ENCODE measurements at regions not wholly inside any gene's neighbourhood (a gene's known extent, or its start where the extent isn't known, plus 50 kb on each side); places are given as distances from the start of the nearest gene placed in this dataset.

DNA sequence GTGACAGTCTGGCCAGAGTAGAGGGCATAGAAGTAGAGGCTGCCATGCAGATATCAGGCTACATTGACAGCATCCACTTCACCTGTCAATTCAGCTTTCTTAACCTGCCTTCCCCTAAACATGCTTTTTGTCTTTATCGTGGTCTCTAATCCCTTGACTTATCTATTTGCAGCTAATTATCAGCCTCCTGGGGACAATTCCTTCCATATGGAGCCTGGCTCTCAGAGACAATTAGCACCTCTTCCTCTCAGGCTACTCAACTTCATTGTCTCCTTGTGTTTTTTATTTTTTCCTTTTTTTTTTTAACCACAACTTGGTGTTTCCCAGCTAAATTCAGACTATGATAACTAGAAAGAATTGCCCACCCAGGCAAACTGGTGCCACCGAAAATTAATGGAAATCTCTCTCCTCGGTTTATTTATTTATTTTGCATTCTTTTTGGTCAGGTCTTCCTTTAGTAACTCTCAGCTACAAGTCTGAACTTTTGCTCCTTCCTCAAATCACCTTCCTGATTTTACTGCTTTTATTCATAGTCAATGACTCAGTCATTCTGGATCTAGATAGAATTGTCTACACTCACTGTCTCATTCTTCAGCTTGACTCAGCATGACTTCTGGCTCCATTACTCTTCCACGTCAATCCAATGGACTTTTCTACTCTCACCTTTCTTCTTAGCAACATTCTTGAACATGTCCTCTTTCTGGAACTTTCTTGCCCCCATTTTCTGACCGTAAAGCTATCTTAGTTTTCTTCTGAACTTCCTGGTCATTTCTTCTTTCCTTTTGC lies 63.0 kb upstream of the BASP1 start:
- Histone ChIP-seq H3K36me3 (ENCODE audit: control insufficient read depth in 1 of 2, insufficient read depth in 2 of 2, low read length in 2 of 2) (no peaks in the 10 kb centered on the region), H3K27me3 (ENCODE audit: low read depth, low read length) (no peaks in the 10 kb centered on the region), H3K9me3 (ENCODE audit: control insufficient read depth in 1 of 2, low read length in 2 of 2) (no peaks in the 10 kb centered on the region), H3K27ac (ENCODE audit: low read length) (no peak overlapping the region), H3K4me3 (ENCODE audit: low read depth in 1 of 2, low read length in 2 of 2) (no peak overlapping the region), H3K4me1 (ENCODE audit: control insufficient read depth in 1 of 2, insufficient read depth in 2 of 2, low read length in 2 of 2) (no peaks in the 10 kb centered on the region)

GRCh38 chr5:17156463-17156862 lies 61.0 kb upstream of the BASP1 start:
- Histone ChIP-seq H3K27ac (ENCODE audit: low read length) (no peak overlapping the region), H3K4me1 (ENCODE audit: control insufficient read depth in 1 of 2, insufficient read depth in 2 of 2, low read length in 2 of 2) (no peaks in the 10 kb centered on the region), H3K27me3 (ENCODE audit: low read depth, low read length) (no peaks in the 10 kb centered on the region), H3K4me3 (ENCODE audit: low read depth in 1 of 2, low read length in 2 of 2) (no peak overlapping the region), H3K36me3 (ENCODE audit: control insufficient read depth in 1 of 2, insufficient read depth in 2 of 2, low read length in 2 of 2) (no peaks in the 10 kb centered on the region), H3K9me3 (ENCODE audit: control insufficient read depth in 1 of 2, low read length in 2 of 2) (no peaks in the 10 kb centered on the region)

DNA sequence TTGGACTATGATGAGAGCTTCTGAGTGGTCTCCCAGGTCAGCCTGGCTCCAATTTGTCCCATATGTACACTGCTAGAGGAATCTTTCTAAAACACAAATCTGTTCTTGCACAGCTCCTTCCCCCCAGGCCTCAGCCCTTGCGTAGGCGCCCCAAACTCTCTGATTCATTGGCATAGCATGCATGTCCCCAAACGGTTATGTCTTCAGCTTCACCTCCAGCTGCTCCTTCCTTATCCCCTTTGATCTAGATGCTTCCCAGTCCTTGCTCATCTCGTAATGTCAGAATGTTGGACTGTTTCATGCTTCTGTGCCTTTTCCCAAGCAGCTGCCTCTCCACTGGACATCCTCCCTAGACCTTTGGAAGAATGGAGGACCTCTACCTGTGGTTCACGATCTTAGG lies 60.1 kb upstream of the BASP1 start:
- no peaks in the 10 kb centered on the region for H3K36me3 ChIP-seq (ENCODE audit: control insufficient read depth in 1 of 2, insufficient read depth in 2 of 2, low read length in 2 of 2)
- H3K27ac ChIP-seq (ENCODE audit: low read length) = no peak overlapping the region
- H3K4me3 ChIP-seq (ENCODE audit: low read depth in 1 of 2, low read length in 2 of 2) = no peak overlapping the region
- no peaks in the 10 kb centered on the region for H3K9me3 ChIP-seq (ENCODE audit: control insufficient read depth in 1 of 2, low read length in 2 of 2)
- no peaks in the 10 kb centered on the region for H3K4me1 ChIP-seq (ENCODE audit: control insufficient read depth in 1 of 2, insufficient read depth in 2 of 2, low read length in 2 of 2)
- H3K27me3 ChIP-seq (ENCODE audit: low read depth, low read length) = no peaks in the 10 kb centered on the region

- no peaks in the 10 kb centered on the region for H3K9me3 ChIP-seq (ENCODE audit: control insufficient read depth in 1 of 2, low read length in 2 of 2)
- no peaks in the 10 kb centered on the region for H3K27me3 ChIP-seq (ENCODE audit: low read depth, low read length)
- H3K4me3 ChIP-seq (ENCODE audit: low read depth in 1 of 2, low read length in 2 of 2) = no peak overlapping the region
- no peaks in the 10 kb centered on the region for H3K36me3 ChIP-seq (ENCODE audit: control insufficient read depth in 1 of 2, insufficient read depth in 2 of 2, low read length in 2 of 2)
- H3K27ac ChIP-seq (ENCODE audit: low read length) = no peak overlapping the region
- H3K4me1 ChIP-seq (ENCODE audit: control insufficient read depth in 1 of 2, insufficient read depth in 2 of 2, low read length in 2 of 2) = no peaks in the 10 kb centered on the region
Measured at GRCh38 chr5:17157916-17158529, 59.4 kb upstream of the BASP1 start.

DNA sequence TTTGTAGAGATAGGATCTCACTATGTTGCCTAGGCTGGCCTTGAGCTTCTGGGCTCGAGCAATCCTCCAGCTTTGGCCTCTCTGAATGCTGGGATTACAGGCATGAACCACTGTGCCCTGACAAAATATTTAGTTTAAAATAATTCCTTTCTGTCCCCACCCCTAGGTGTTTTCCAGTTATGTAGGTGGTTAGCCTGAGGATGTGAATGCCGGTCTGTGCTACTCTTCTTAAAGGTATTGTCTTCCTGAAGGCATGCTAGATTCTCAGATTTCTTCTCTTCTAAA lies 56.7 kb upstream of the BASP1 start:
- no peak overlapping the region for H3K27ac ChIP-seq (ENCODE audit: low read length)
- H3K4me1 ChIP-seq (ENCODE audit: control insufficient read depth in 1 of 2, insufficient read depth in 2 of 2, low read length in 2 of 2) = no peaks in the 10 kb centered on the region
- no peaks in the 10 kb centered on the region for H3K27me3 ChIP-seq (ENCODE audit: low read depth, low read length)
- no peak overlapping the region for H3K4me3 ChIP-seq (ENCODE audit: low read depth in 1 of 2, low read length in 2 of 2)
- H3K36me3 ChIP-seq (ENCODE audit: control insufficient read depth in 1 of 2, insufficient read depth in 2 of 2, low read length in 2 of 2) = no peaks in the 10 kb centered on the region
- no peaks in the 10 kb centered on the region for H3K9me3 ChIP-seq (ENCODE audit: control insufficient read depth in 1 of 2, low read length in 2 of 2)

DNA sequence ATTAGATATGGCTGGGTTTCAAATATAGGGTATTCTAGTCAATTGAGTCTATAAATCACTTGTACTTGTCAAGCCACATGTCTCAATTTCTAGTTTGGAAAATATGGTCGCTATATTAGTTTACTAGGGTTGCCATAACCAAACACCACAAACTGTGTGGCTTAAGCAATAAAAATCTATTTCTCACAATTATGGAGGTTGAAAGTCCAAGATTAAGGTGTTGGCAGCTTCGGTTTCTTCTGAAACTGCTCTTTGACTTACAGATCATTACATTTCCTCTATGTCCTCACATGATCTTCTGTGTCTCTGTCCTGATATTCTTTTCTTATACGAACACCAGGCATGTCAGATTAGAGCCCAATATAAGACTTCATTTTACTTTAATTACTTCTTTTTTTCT lies 55.8 kb upstream of the BASP1 start:
- H3K4me1 ChIP-seq (ENCODE audit: control insufficient read depth in 1 of 2, insufficient read depth in 2 of 2, low read length in 2 of 2) = no peaks in the 10 kb centered on the region
- H3K27me3 ChIP-seq (ENCODE audit: low read depth, low read length) = no peaks in the 10 kb centered on the region
- H3K4me3 ChIP-seq (ENCODE audit: low read depth in 1 of 2, low read length in 2 of 2) = no peak overlapping the region
- no peak overlapping the region for H3K27ac ChIP-seq (ENCODE audit: low read length)
- no peaks in the 10 kb centered on the region for H3K36me3 ChIP-seq (ENCODE audit: control insufficient read depth in 1 of 2, insufficient read depth in 2 of 2, low read length in 2 of 2)
- no peaks in the 10 kb centered on the region for H3K9me3 ChIP-seq (ENCODE audit: control insufficient read depth in 1 of 2, low read length in 2 of 2)

DNA sequence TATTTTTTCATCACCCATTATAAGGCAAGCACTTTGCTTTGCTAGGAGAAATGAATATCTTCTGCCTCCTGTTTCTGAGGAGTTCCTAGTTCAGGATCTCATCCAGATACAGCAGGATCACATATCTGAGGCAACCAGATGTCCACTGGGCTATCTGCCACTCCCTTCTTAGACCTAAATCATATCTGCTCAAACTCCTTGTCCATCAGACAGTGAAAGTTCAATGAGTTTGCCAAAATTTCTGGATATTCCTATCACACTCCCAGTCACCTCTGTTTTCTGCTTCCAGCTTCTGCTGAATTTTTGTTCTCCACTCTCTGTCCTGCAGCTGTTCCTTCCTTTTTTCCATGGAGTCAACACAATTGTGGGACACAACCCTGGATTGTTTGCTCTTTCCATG lies 54.2 kb upstream of the BASP1 start:
- H3K4me3 ChIP-seq (ENCODE audit: low read depth in 1 of 2, low read length in 2 of 2) = no peak overlapping the region
- no peaks in the 10 kb centered on the region for H3K9me3 ChIP-seq (ENCODE audit: control insufficient read depth in 1 of 2, low read length in 2 of 2)
- no peaks in the 10 kb centered on the region for H3K36me3 ChIP-seq (ENCODE audit: control insufficient read depth in 1 of 2, insufficient read depth in 2 of 2, low read length in 2 of 2)
- no peak overlapping the region for H3K27ac ChIP-seq (ENCODE audit: low read length)
- H3K27me3 ChIP-seq (ENCODE audit: low read depth, low read length) = no peaks in the 10 kb centered on the region
- no peaks in the 10 kb centered on the region for H3K4me1 ChIP-seq (ENCODE audit: control insufficient read depth in 1 of 2, insufficient read depth in 2 of 2, low read length in 2 of 2)

DNA sequence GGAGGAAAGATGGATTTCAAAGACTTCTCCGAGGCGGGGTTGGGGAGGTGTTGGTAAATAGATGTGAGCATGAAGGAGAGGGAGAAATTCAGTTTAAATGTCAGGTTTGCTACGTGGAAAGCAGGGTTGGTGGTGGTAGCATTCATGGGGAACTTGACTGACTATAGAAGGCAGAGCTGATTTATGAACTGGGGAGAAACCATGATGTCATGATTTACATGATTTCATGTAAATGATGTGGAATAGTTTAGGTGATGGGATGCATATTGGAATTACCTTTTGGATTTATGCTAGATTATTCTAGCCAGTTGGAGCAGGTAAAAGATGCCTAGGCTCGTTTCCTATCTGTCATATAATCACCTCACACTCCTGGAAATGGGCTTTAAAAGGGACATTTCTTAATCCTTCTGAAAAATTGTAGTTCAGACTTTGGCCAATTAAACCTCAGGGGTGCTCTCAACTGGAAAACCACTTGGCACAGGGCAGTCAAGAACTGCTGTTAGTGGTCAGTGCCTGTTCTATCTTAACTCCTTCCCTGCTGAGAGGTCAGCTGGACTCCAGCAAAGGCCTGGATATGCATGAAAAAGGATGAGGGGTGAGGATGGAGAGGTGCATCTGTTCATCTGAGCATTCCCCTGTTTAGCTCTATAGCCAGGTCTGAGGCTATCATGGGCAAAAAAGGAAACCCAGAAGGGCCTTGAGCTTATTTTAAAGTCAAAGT lies 50.1 kb upstream of the BASP1 start:
- Histone ChIP-seq H3K36me3 (ENCODE audit: control insufficient read depth in 1 of 2, insufficient read depth in 2 of 2, low read length in 2 of 2) (no peaks in the 10 kb centered on the region), H3K4me3 (ENCODE audit: low read depth in 1 of 2, low read length in 2 of 2) (no peak overlapping the region), H3K9me3 (ENCODE audit: control insufficient read depth in 1 of 2, low read length in 2 of 2) (no peaks in the 10 kb centered on the region), H3K4me1 (ENCODE audit: control insufficient read depth in 1 of 2, insufficient read depth in 2 of 2, low read length in 2 of 2) (no peaks in the 10 kb centered on the region), H3K27ac (ENCODE audit: low read length) (no peak overlapping the region), H3K27me3 (ENCODE audit: low read depth, low read length) (no peaks in the 10 kb centered on the region)
